ENCODE measurements at regions not wholly inside any gene's neighbourhood (a gene's known extent, or its start where the extent isn't known, plus 50 kb on each side); places are given as distances from the start of the nearest gene placed in this dataset.

- no peak overlapping the region for H3K4me3 ChIP-seq (ENCODE audit: low read depth, low read length)
- H3K4me1 ChIP-seq (ENCODE audit: control insufficient read depth, insufficient read depth, low read length, poor library complexity, severe bottlenecking) = no peaks in the 10 kb centered on the region
- peaks cover 2% of the 10 kb centered on the region for H3K27me3 ChIP-seq (ENCODE audit: control insufficient read depth, insufficient read depth, low read length)
- Mint-ChIP-seq H3K4me3 (no peak overlapping the region), H3K27ac (no peak overlapping the region), H3K36me3 (no peaks in the 10 kb centered on the region), H3K27me3 (peaks cover 22% of the 10 kb centered on the region), H3K9me3 (peaks cover 0 to 1% (median 0%) of the 10 kb centered on the region in 7 donors), H3K4me1 (no peaks in the 10 kb centered on the region)
- H3K27ac ChIP-seq (ENCODE audit: insufficient read depth, low read length, poor library complexity, severe bottlenecking) = no peak overlapping the region
- no peaks in the 10 kb centered on the region for H3K36me3 ChIP-seq (ENCODE audit: control insufficient read depth, insufficient read depth, low read length)
- no peaks in the 10 kb centered on the region for H3K9me3 ChIP-seq (ENCODE audit: control insufficient read depth in 2 of 2, low read length in 2 of 2)
- ATAC-seq (ENCODE audit: low read depth in 2 of 2) (no peak), DNase-seq (no peak)
These were observed 98.2 kb downstream of the NDFIP1 start for GRCh38 chr5:142206801-142207200.

- no peak for ATAC-seq (ENCODE audit: low read depth in 2 of 2)
- peaks cover 2% of the 10 kb centered on the region for H3K27me3 ChIP-seq (ENCODE audit: control insufficient read depth, insufficient read depth, low read length)
- no peak overlapping the region for H3K4me3 ChIP-seq (ENCODE audit: low read depth, low read length)
- Mint-ChIP-seq H3K27me3 (peaks cover 14% of the 10 kb centered on the region), H3K36me3 (no peaks in the 10 kb centered on the region), H3K4me3 (no peak overlapping the region), H3K4me1 (no peaks in the 10 kb centered on the region), H3K9me3 (peaks cover 0 to 1% (median 0%) of the 10 kb centered on the region in 7 donors), H3K27ac (no peak overlapping the region)
- no peaks in the 10 kb centered on the region for H3K4me1 ChIP-seq (ENCODE audit: control insufficient read depth, insufficient read depth, low read length, poor library complexity, severe bottlenecking)
- H3K36me3 ChIP-seq (ENCODE audit: control insufficient read depth, insufficient read depth, low read length) = no peaks in the 10 kb centered on the region
- DNase-seq = no peak
- no peak overlapping the region for H3K27ac ChIP-seq (ENCODE audit: insufficient read depth, low read length, poor library complexity, severe bottlenecking)
- H3K9me3 ChIP-seq (ENCODE audit: control insufficient read depth in 2 of 2, low read length in 2 of 2) = no peaks in the 10 kb centered on the region
These were observed 95.6 kb downstream of the NDFIP1 start for GRCh38 chr5:142204219-142204618.

Measured in CD4-positive, CD25-positive, alpha-beta regulatory T cell (primary cell).